Fibroblast of mammary gland (primary cell): ENCODE measurements at regions not wholly inside any gene's neighbourhood (a gene's known extent, or its start where the extent isn't known, plus 50 kb on each side); places are given as distances from the start of the nearest gene placed in this dataset.
A peak's percentile ranks its signal among the peaks of the same experiment; 100 is the strongest.

Experiments used
- DNase-seq: peaks from one replicate; pipeline ENCODE4 v3.0.0-alpha.2; 2010; ENCODE audit warnings: low read depth
- H3K4me3 ChIP-seq: 2 replicates; pipeline ENCODE4 v1.5.1; 2011; ENCODE audit warnings: low read depth, mild to moderate bottlenecking, low read length, moderate library complexity; ENCODE audit not compliant: control insufficient read depth
- CTCF ChIP-seq: conservative IDR thresholded peaks from 2 replicates; pipeline ENCODE4 v1.5.1; 2011; ENCODE audit warnings: low read depth, low read length, inconsistent platforms; ENCODE audit not compliant: control insufficient read depth, insufficient read depth

- DNase-seq: no peak
- H3K4me3 ChIP-seq: no peak overlapping the region
- TF ChIP-seq CTCF: no peak
These were observed 69.2 kb downstream of the NABP1 start for GRCh38 chr2:191747170-191747530.

- H3K4me3 ChIP-seq: no peak overlapping the region
- peak; percentile 84 for DNase-seq
- TF ChIP-seq CTCF: no peak
These were observed 70.1 kb downstream of the NABP1 start for GRCh38 chr2:191748059-191748461.

DNA sequence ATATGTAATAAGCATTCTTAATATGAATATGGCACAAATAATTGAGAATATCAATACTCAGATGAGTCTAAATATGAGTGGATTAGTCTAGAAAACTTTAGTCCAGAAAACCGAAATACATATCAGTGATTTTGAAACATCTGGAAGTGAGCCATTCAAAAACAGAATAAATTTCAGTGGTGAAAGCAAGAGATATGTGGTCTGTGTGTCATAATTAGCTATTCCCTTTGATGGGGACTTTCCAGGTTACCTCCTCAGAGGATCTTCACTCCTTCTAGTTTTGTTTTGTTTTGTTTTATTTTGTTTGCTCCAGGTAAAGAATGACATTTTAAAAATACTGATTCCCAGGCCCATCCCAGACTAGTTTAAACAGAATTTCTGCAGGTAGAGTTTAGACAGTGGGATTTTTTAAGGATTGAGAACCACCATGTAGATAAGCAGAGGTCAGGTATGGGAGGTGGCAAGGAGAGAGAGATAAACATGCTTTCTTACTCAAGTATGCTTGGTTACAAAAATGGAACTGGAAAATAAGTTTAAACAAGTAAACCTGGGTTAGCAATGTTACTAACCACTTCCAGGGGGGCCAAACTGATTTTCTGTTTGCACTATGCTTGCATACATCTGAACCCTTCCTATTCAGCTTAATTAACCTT is 70.7 kb downstream of the NABP1 start:
- no peak for TF ChIP-seq CTCF
- no peak overlapping the region for H3K4me3 ChIP-seq
- peak; percentile 62 for DNase-seq

- TF ChIP-seq CTCF: no peak
- H3K4me3 ChIP-seq: no peak overlapping the region
- no peak for DNase-seq
These were observed 71.2 kb downstream of the NABP1 start for GRCh38 chr2:191749181-191749540.

GRCh38 chr2:191754103-191754502 is 76.2 kb downstream of the NABP1 start:
- TF ChIP-seq CTCF: no peak
- H3K4me3 ChIP-seq: no peak overlapping the region
- no peak for DNase-seq

GRCh38 chr2:191756761-191757160 is 78.8 kb downstream of the NABP1 start:
- no peak for TF ChIP-seq CTCF
- no peak overlapping the region for H3K4me3 ChIP-seq
- peak; percentile 45 for DNase-seq

- peak; percentile 12 for DNase-seq
- TF ChIP-seq CTCF: no peak
- H3K4me3 ChIP-seq: no peak overlapping the region
These were observed 79.3 kb downstream of the NABP1 start for GRCh38 chr2:191757208-191757607.
